SU-DHL-6 (cell line): ENCODE measurements at regions not wholly inside any gene's neighbourhood (a gene's known extent, or its start where the extent isn't known, plus 50 kb on each side); places are given as distances from the start of the nearest gene placed in this dataset.

Experiments
- CTCF ChIP-seq: fragments of 200-600 bp; sonication (generic); IDR thresholded peaks from one replicate; pipeline ENCODE4 v1.5.1; 2017; ENCODE audit warnings: antibody characterized with exemption, mild to moderate bottlenecking, low read length, moderate library complexity; ENCODE audit not compliant: insufficient read depth, poor library complexity, severe bottlenecking
- EZH2phosphoT487 ChIP-seq: fragments of 200-600 bp; sonication (generic), shearing (Covaris generic); conservative IDR thresholded peaks from 2 replicates; pipeline ENCODE4 v1.6.1; 2018; ENCODE audit warnings: mild to moderate bottlenecking, antibody characterized with exemption, low read length, moderate library complexity, mixed read lengths

GRCh38 chr18:78501251-78501650 is 478.4 kb upstream of the SALL3 start:
- no peak for TF ChIP-seq CTCF
- no peak for TF ChIP-seq EZH2phosphoT487
